ENCODE measurements at regions not wholly inside any gene's neighbourhood (a gene's known extent, or its start where the extent isn't known, plus 50 kb on each side); places are given as distances from the start of the nearest gene placed in this dataset.

DNA sequence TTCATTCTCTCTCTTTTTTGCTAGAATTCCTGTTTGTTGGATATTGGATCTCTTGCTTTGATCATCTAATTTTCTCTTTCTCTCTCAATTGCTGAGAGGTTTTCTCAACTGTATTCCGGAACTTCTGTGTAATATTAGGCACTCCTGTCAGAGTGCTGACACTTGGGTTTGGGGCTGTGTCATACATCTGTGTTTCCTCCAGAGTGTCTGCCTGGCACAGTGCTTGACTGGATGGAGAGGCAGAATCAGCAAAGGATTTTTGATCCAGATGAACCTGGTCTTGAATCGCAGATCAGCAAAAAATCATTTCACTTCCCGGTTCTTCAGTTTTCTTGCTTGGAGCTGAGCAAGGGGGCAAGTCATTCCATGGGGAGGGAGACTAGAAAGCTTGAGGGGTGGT is 87.7 kb upstream of the CXCR4 start:
- Histone ChIP-seq H3K36me3 (ENCODE audit: insufficient read depth, low read length) (no peaks in the 10 kb centered on the region), H3K4me3 (ENCODE audit: low read depth in 1 of 2, low read length in 2 of 2) (no peak overlapping the region), H3K4me2 (ENCODE audit: insufficient read depth, low read length) (no peak overlapping the region), H3K27ac (ENCODE audit: low read length) (no peak overlapping the region), H3K4me1 (ENCODE audit: insufficient read depth, low read length) (no peaks in the 10 kb centered on the region), H4K20me1 (ENCODE audit: insufficient read depth, low read length) (no peaks in the 10 kb centered on the region), H3K9ac (ENCODE audit: low read depth, low read length) (no peak overlapping the region), H3K27me3 (ENCODE audit: insufficient read depth, low read length, poor library complexity) (no peaks in the 10 kb centered on the region), H2AFZ (ENCODE audit: low read depth, low read length) (no peak overlapping the region), H3K79me2 (ENCODE audit: insufficient read depth, low read length) (no peaks in the 10 kb centered on the region), H3K9me3 (ENCODE audit: insufficient read depth, low read length, severe bottlenecking) (peaks cover 11% of the 10 kb centered on the region)
- no peak for ATAC-seq (ENCODE audit: insufficient read depth, low read depth)
- TF ChIP-seq EZH2 (IDR thresholded peaks at IDR 0.05; ENCODE audit: borderline replicate concordance, low read depth, low read length, severe bottlenecking), result no peak
- TF ChIP-seq, protein P1, sequence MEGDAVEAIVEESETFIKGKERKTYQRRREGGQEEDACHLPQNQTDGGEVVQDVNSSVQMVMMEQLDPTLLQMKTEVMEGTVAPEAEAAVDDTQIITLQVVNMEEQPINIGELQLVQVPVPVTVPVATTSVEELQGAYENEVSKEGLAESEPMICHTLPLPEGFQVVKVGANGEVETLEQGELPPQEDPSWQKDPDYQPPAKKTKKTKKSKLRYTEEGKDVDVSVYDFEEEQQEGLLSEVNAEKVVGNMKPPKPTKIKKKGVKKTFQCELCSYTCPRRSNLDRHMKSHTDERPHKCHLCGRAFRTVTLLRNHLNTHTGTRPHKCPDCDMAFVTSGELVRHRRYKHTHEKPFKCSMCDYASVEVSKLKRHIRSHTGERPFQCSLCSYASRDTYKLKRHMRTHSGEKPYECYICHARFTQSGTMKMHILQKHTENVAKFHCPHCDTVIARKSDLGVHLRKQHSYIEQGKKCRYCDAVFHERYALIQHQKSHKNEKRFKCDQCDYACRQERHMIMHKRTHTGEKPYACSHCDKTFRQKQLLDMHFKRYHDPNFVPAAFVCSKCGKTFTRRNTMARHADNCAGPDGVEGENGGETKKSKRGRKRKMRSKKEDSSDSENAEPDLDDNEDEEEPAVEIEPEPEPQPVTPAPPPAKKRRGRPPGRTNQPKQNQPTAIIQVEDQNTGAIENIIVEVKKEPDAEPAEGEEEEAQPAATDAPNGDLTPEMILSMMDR (IDR thresholded peaks at IDR 0.05; ENCODE audit: borderline replicate concordance, extremely low read depth, low read length, poor library complexity, severe bottlenecking), result no peak
- DNase-seq, result no peak

GRCh38 chr2:136204971-136205370 is 87.0 kb upstream of the CXCR4 start:
- Histone ChIP-seq H3K36me3 (ENCODE audit: insufficient read depth, low read length) (no peaks in the 10 kb centered on the region), H3K27ac (ENCODE audit: low read length) (no peak overlapping the region), H4K20me1 (ENCODE audit: insufficient read depth, low read length) (no peaks in the 10 kb centered on the region), H3K27me3 (ENCODE audit: insufficient read depth, low read length, poor library complexity) (no peaks in the 10 kb centered on the region), H2AFZ (ENCODE audit: low read depth, low read length) (no peak overlapping the region), H3K4me2 (ENCODE audit: insufficient read depth, low read length) (no peak overlapping the region), H3K79me2 (ENCODE audit: insufficient read depth, low read length) (no peaks in the 10 kb centered on the region), H3K9me3 (ENCODE audit: insufficient read depth, low read length, severe bottlenecking) (peaks cover 9% of the 10 kb centered on the region), H3K4me3 (ENCODE audit: low read depth in 1 of 2, low read length in 2 of 2) (no peak overlapping the region), H3K4me1 (ENCODE audit: insufficient read depth, low read length) (no peaks in the 10 kb centered on the region), H3K9ac (ENCODE audit: low read depth, low read length) (no peak overlapping the region)
- no peak for TF ChIP-seq EZH2 (IDR thresholded peaks at IDR 0.05; ENCODE audit: borderline replicate concordance, low read depth, low read length, severe bottlenecking)
- TF ChIP-seq, protein P1 (IDR thresholded peaks at IDR 0.05; ENCODE audit: borderline replicate concordance, extremely low read depth, low read length, poor library complexity, severe bottlenecking), result no peak
- ATAC-seq (ENCODE audit: insufficient read depth, low read depth) (no peak), DNase-seq (no peak)

- Histone ChIP-seq H3K9me3 (ENCODE audit: insufficient read depth, low read length, severe bottlenecking) (no peaks in the 10 kb centered on the region), H4K20me1 (ENCODE audit: insufficient read depth, low read length) (no peaks in the 10 kb centered on the region), H3K79me2 (ENCODE audit: insufficient read depth, low read length) (no peaks in the 10 kb centered on the region), H2AFZ (ENCODE audit: low read depth, low read length) (no peak overlapping the region), H3K36me3 (ENCODE audit: insufficient read depth, low read length) (no peaks in the 10 kb centered on the region), H3K27me3 (ENCODE audit: insufficient read depth, low read length, poor library complexity) (no peaks in the 10 kb centered on the region), H3K9ac (ENCODE audit: low read depth, low read length) (no peak overlapping the region), H3K4me3 (ENCODE audit: low read depth in 1 of 2, low read length in 2 of 2) (no peak overlapping the region), H3K27ac (ENCODE audit: low read length) (no peak overlapping the region), H3K4me1 (ENCODE audit: insufficient read depth, low read length) (no peaks in the 10 kb centered on the region), H3K4me2 (ENCODE audit: insufficient read depth, low read length) (no peak overlapping the region)
- TF ChIP-seq, protein P1 (IDR thresholded peaks at IDR 0.05; ENCODE audit: borderline replicate concordance, extremely low read depth, low read length, poor library complexity, severe bottlenecking), result no peak
- TF ChIP-seq EZH2 (IDR thresholded peaks at IDR 0.05; ENCODE audit: borderline replicate concordance, low read depth, low read length, severe bottlenecking), result no peak
- ATAC-seq (ENCODE audit: insufficient read depth, low read depth), result no peak
- no peak for DNase-seq
These were observed 77.3 kb upstream of the CXCR4 start for GRCh38 chr2:136195226-136195625.

DNA sequence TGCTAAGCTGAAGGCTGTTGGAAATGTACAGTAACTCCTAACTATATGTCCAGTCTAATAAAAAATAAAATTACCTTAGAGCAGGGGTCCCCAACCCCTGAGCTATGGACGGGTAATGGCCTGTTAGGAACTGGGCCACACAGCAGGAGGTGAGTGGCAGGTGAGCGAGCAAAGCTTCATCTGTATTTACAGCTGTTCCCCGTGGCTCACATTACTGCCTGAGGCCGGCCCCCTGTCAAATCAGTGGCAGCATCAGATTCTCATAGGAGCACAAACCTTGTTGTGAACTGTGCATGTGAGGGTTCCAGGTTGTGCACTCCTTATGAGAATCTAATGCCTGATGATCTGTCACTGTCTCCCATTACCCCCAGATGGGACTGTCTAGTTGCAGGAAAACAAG is 73.1 kb upstream of the CXCR4 start:
- no peaks in the 10 kb centered on the region for H3K9me3 ChIP-seq (ENCODE audit: insufficient read depth, low read length, severe bottlenecking)
- H3K4me1 ChIP-seq (ENCODE audit: insufficient read depth, low read length), result no peaks in the 10 kb centered on the region
- H3K36me3 ChIP-seq (ENCODE audit: insufficient read depth, low read length), result no peaks in the 10 kb centered on the region
- H3K4me2 ChIP-seq (ENCODE audit: insufficient read depth, low read length), result no peak overlapping the region
- no peak for DNase-seq
- H3K4me3 ChIP-seq (ENCODE audit: low read depth in 1 of 2, low read length in 2 of 2), result no peak overlapping the region
- H3K27ac ChIP-seq (ENCODE audit: low read length), result no peak overlapping the region
- H3K9ac ChIP-seq (ENCODE audit: low read depth, low read length), result no peak overlapping the region
- H4K20me1 ChIP-seq (ENCODE audit: insufficient read depth, low read length), result no peaks in the 10 kb centered on the region
- no peak overlapping the region for H2AFZ ChIP-seq (ENCODE audit: low read depth, low read length)
- no peaks in the 10 kb centered on the region for H3K27me3 ChIP-seq (ENCODE audit: insufficient read depth, low read length, poor library complexity)
- TF ChIP-seq, protein P1 (IDR thresholded peaks at IDR 0.05; ENCODE audit: borderline replicate concordance, extremely low read depth, low read length, poor library complexity, severe bottlenecking), result no peak
- TF ChIP-seq EZH2 (IDR thresholded peaks at IDR 0.05; ENCODE audit: borderline replicate concordance, low read depth, low read length, severe bottlenecking), result no peak
- no peak for ATAC-seq (ENCODE audit: insufficient read depth, low read depth)
- H3K79me2 ChIP-seq (ENCODE audit: insufficient read depth, low read length), result no peaks in the 10 kb centered on the region

Measured in DND-41 (cell line).